ENCODE measurements at regions not wholly inside any gene's neighbourhood (a gene's known extent, or its start where the extent isn't known, plus 50 kb on each side); places are given as distances from the start of the nearest gene placed in this dataset.

DNA sequence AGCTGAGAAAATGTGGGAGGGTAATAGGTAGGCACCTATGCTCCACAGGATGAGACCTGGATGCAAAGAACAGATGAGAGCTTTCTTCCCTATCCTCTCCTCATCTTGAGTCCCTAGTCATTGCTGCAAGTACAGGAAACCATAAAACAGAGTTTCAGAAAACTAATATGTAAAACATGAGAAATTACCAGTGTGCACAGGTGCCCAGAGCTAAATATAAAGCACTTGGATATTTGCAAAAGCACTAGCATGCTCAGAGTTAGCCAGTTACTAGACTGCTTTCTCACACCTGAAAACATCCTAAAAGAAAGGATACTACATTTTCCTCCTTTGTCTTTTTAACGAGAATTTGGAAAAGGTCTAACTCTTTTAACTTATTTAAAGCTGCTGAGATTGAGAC, 324.3 kb downstream of the DAD1 start:
- no peaks in the 10 kb centered on the region for H3F3A ChIP-seq (ENCODE audit: control insufficient read depth, insufficient read depth)
- no peak overlapping the region for H3K4me3 ChIP-seq (ENCODE audit: low read length)
- H3K4me2 ChIP-seq (ENCODE audit: low read length), result no peak overlapping the region
- peaks cover 38% of the 10 kb centered on the region for H3K27me3 ChIP-seq (ENCODE audit: control insufficient read depth, low read length)
- TF ChIP-seq CTCF (IDR thresholded peaks at IDR 0.05; ENCODE audit: low read depth, low read length, poor library complexity, severe bottlenecking) (no peak), EZH2phosphoT487 (IDR thresholded peaks at IDR 0.05; ENCODE audit: borderline replicate concordance, low read length) (no peak)
- no peaks in the 10 kb centered on the region for H3K9me2 ChIP-seq (replicated peaks; ENCODE audit: control insufficient read depth, low read length)
- no peaks in the 10 kb centered on the region for H3K4me1 ChIP-seq (ENCODE audit: control insufficient read depth, low read length)
- no peak overlapping the region for H3K27ac ChIP-seq (ENCODE audit: low read depth, low read length)
- no peaks in the 10 kb centered on the region for H3K79me2 ChIP-seq (ENCODE audit: control insufficient read depth, low read length)
- no peaks in the 10 kb centered on the region for H3K9me3 ChIP-seq (ENCODE audit: control insufficient read depth, insufficient read depth, low read length)
- H3K36me3 ChIP-seq (ENCODE audit: control insufficient read depth, low read length), result no peaks in the 10 kb centered on the region
- H4K20me1 ChIP-seq (ENCODE audit: control insufficient read depth, insufficient read depth, low read depth, low read length), result no peaks in the 10 kb centered on the region

- H3K36me3 ChIP-seq (ENCODE audit: control insufficient read depth, low read length), result no peaks in the 10 kb centered on the region
- H3K4me2 ChIP-seq (ENCODE audit: low read length), result no peak overlapping the region
- H3K4me3 ChIP-seq (ENCODE audit: low read length), result no peak overlapping the region
- H3K79me2 ChIP-seq (ENCODE audit: control insufficient read depth, low read length), result no peaks in the 10 kb centered on the region
- no peaks in the 10 kb centered on the region for H4K20me1 ChIP-seq (ENCODE audit: control insufficient read depth, insufficient read depth, low read depth, low read length)
- peaks cover 34% of the 10 kb centered on the region for H3K27me3 ChIP-seq (ENCODE audit: control insufficient read depth, low read length)
- no peaks in the 10 kb centered on the region for H3F3A ChIP-seq (ENCODE audit: control insufficient read depth, insufficient read depth)
- no peak overlapping the region for H3K27ac ChIP-seq (ENCODE audit: low read depth, low read length)
- no peaks in the 10 kb centered on the region for H3K4me1 ChIP-seq (ENCODE audit: control insufficient read depth, low read length)
- H3K9me2 ChIP-seq (replicated peaks; ENCODE audit: control insufficient read depth, low read length), result no peaks in the 10 kb centered on the region
- TF ChIP-seq CTCF (IDR thresholded peaks at IDR 0.05; ENCODE audit: low read depth, low read length, poor library complexity, severe bottlenecking) (no peak), EZH2phosphoT487 (IDR thresholded peaks at IDR 0.05; ENCODE audit: borderline replicate concordance, low read length) (no peak)
- H3K9me3 ChIP-seq (ENCODE audit: control insufficient read depth, insufficient read depth, low read length), result no peaks in the 10 kb centered on the region
Measured at GRCh38 chr14:22263961-22264360, 325.1 kb downstream of the DAD1 start.

GRCh38 chr14:22262881-22263280, 326.1 kb downstream of the DAD1 start:
- H3K79me2 ChIP-seq (ENCODE audit: control insufficient read depth, low read length), result no peaks in the 10 kb centered on the region
- no peak overlapping the region for H3K4me2 ChIP-seq (ENCODE audit: low read length)
- H3K9me2 ChIP-seq (replicated peaks; ENCODE audit: control insufficient read depth, low read length), result no peaks in the 10 kb centered on the region
- no peaks in the 10 kb centered on the region for H3F3A ChIP-seq (ENCODE audit: control insufficient read depth, insufficient read depth)
- H3K4me1 ChIP-seq (ENCODE audit: control insufficient read depth, low read length), result no peaks in the 10 kb centered on the region
- no peak overlapping the region for H3K4me3 ChIP-seq (ENCODE audit: low read length)
- no peaks in the 10 kb centered on the region for H3K36me3 ChIP-seq (ENCODE audit: control insufficient read depth, low read length)
- no peak overlapping the region for H3K27ac ChIP-seq (ENCODE audit: low read depth, low read length)
- TF ChIP-seq CTCF (IDR thresholded peaks at IDR 0.05; ENCODE audit: low read depth, low read length, poor library complexity, severe bottlenecking) (no peak), EZH2phosphoT487 (IDR thresholded peaks at IDR 0.05; ENCODE audit: borderline replicate concordance, low read length) (no peak)
- no peaks in the 10 kb centered on the region for H4K20me1 ChIP-seq (ENCODE audit: control insufficient read depth, insufficient read depth, low read depth, low read length)
- H3K27me3 ChIP-seq (ENCODE audit: control insufficient read depth, low read length), result peaks cover 27% of the 10 kb centered on the region
- no peaks in the 10 kb centered on the region for H3K9me3 ChIP-seq (ENCODE audit: control insufficient read depth, insufficient read depth, low read length)

All from DOHH2 (cell line).